ENCODE measurements at regions not wholly inside any gene's neighbourhood (a gene's known extent, or its start where the extent isn't known, plus 50 kb on each side); places are given as distances from the start of the nearest gene placed in this dataset.
"Not testable (repeated sequence)": the region's sequence is repeated elsewhere in the genome, so short reads cannot be mapped to it uniquely, and the experiment has no call there.

GRCh38 chr2:220758376-220758775, 813.7 kb downstream of the EPHA4 start:
- not testable (repeated sequence) for DNase-seq

- DNase-seq: no peak
Observed at GRCh38 chr2:220764171-220764570, 807.9 kb downstream of the EPHA4 start.

GRCh38 chr2:220767591-220768255, 804.4 kb downstream of the EPHA4 start:
- no peak for DNase-seq

- DNase-seq: no peak
Observed at GRCh38 chr2:220775856-220776488, 796.1 kb downstream of the EPHA4 start.

- DNase-seq: not testable (repeated sequence)
Observed at GRCh38 chr2:220779076-220779475, 793.0 kb downstream of the EPHA4 start.

- DNase-seq: no peak
Observed at GRCh38 chr2:220779511-220779910, 792.6 kb downstream of the EPHA4 start.

GRCh38 chr2:220779931-220780330, 792.2 kb downstream of the EPHA4 start:
- no peak for DNase-seq

- DNase-seq: no peak
Observed at GRCh38 chr2:220781622-220782241, 790.4 kb downstream of the EPHA4 start.

GRCh38 chr2:220782609-220783113, 789.4 kb downstream of the EPHA4 start:
- DNase-seq: no peak

GRCh38 chr2:220783671-220784070, 788.4 kb downstream of the EPHA4 start:
- no peak for DNase-seq

GRCh38 chr2:220785178-220785577, 786.9 kb downstream of the EPHA4 start:
- DNase-seq: no peak

GRCh38 chr2:220786216-220786615, 785.9 kb downstream of the EPHA4 start:
- no peak for DNase-seq

GRCh38 chr2:220787251-220787650, 784.9 kb downstream of the EPHA4 start:
- no peak for DNase-seq

GRCh38 chr2:220789961-220790360, 782.1 kb downstream of the EPHA4 start:
- DNase-seq: no peak

- no peak for DNase-seq
Observed at GRCh38 chr2:220795705-220796104, 776.4 kb downstream of the EPHA4 start.

- DNase-seq: no peak
Observed at GRCh38 chr2:220811115-220811514, 761.0 kb downstream of the EPHA4 start.

- no peak for DNase-seq
Observed at GRCh38 chr2:220811952-220812570, 760.0 kb downstream of the EPHA4 start.

GRCh38 chr2:220814441-220814840, 757.7 kb downstream of the EPHA4 start:
- DNase-seq: no peak

- no peak for DNase-seq
Observed at GRCh38 chr2:220815698-220816097, 756.4 kb downstream of the EPHA4 start.

GRCh38 chr2:220821683-220822082, 750.4 kb downstream of the EPHA4 start:
- no peak for DNase-seq

- DNase-seq: not testable (repeated sequence)
Observed at GRCh38 chr2:220823590-220823989, 748.5 kb downstream of the EPHA4 start.

GRCh38 chr2:220833446-220833845, 738.7 kb downstream of the EPHA4 start:
- DNase-seq: no peak

GRCh38 chr2:220835583-220835982, 736.5 kb downstream of the EPHA4 start:
- DNase-seq: no peak

GRCh38 chr2:220837226-220837625, 734.9 kb downstream of the EPHA4 start:
- no peak for DNase-seq

Data from hematopoietic multipotent progenitor cell treated with erythropoietin and hydrocortisone succinate and interleukin-3 and kit ligand, for 8 days (in vitro differentiated cells).